Myocyte (in vitro differentiated cells): ENCODE measurements at regions not wholly inside any gene's neighbourhood (a gene's known extent, or its start where the extent isn't known, plus 50 kb on each side); places are given as distances from the start of the nearest gene placed in this dataset.

Experiments
- DNase-seq: peaks from one replicate; pipeline ENCODE4 v3.0.0-alpha.2; 2012; ENCODE audit warnings: low read depth

GRCh38 chr18:77567205-77567604 is 317.6 kb downstream of the GALR1 start:
- DNase-seq: no peak

DNA sequence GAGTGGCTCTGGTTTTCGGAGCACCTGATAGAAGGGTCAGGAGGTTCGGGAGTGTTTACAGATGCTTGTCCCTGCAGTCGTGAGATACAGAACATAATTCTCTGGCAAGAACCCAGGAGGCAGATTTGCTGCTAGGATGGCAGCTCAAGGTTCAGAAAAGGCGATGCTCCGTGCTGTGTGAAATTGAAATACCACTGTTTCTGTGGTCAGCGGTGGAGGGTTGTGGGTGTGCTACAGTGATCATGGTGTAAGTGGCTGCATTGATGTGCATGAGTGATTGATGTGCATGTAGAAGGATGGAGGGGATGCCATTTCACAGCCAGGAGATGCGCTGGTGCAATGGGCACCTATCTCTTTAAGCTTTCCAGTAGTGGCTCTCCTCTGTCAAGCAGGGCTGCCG is 322.1 kb downstream of the GALR1 start:
- no peak for DNase-seq

- DNase-seq: no peak
These were observed 322.9 kb downstream of the GALR1 start for GRCh38 chr18:77572537-77572936.

DNA sequence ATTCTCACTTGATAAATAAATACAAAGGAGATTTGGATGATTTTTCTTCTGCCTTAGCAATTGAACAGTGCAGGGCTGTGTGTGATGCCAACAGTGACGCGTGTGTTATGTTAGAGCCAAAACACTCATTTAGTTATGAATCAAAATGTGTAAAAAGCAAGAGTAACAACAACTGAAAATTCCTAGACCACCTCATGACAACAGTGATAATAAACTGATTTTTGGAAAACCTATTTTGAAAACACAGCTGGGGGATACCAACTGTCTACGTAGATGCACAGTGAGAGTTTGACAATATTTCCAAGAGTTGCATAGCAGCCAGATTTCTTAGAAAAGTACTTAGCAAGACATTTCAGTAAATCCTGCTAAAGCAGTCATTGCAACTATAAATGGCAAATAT is 323.9 kb downstream of the GALR1 start:
- no peak for DNase-seq

GRCh38 chr18:77590943-77591515 is 341.4 kb downstream of the GALR1 start:
- DNase-seq: no peak

GRCh38 chr18:77597726-77598125 is 348.1 kb downstream of the GALR1 start:
- DNase-seq: no peak

DNA sequence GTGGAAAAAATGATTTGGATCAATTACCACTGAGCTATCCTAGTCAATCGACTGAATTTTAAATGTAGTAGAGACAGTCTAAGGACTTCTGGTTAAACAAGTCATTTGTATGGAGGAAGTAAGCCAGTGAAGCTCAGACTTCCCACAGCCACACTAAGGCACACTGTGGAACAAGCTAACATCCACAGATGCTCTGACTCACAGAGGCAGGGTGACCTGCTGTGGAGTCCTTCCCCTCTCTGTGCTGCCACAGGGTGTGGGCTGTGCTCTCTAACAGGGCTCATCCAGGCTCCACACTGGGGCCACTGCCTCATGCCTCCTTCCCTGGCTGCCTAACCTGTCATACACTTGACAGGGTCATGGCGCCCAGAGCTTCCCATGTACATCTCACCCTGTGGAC is 351.0 kb downstream of the GALR1 start:
- no peak for DNase-seq

DNA sequence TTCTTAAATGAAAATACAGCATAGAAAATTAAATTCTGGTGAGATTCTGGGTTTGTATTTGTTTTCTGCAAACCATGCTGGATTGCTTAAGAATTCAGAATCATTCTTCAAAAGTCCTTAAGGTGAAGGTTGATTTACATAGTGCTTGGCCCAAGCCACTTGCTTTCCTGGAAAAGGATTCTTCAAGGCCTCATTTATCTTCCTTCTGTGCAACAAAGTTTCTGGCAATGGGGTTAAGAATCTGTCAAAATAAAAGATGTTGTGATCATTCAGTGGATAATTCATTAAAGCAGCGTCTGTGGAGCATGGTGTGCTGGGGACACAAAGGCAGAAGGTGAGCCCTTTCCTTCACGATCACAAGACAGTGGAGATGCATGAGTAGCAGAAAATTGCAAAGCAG is 351.9 kb downstream of the GALR1 start:
- DNase-seq: no peak

GRCh38 chr18:77607087-77607486 is 357.4 kb downstream of the GALR1 start:
- no peak for DNase-seq

DNA sequence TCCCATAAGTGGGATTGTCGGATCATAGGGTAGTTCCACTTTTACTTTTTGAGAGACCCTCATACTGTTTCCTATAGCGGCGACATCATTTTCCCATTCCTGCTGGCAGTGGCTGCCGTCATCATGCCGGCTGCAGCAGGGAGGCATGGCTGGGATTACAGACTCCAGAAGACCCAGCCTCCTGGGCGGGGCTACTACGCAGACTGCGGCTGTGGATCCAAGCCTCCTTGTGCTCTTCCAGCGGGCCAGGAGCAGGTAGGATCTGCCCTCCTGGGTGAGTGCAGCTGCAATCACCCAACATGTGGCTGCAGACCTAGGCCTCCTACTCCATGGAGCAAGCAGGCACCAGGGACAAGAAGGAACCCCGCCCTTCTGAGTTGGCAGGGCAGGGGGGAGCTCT is 359.2 kb downstream of the GALR1 start:
- DNase-seq: no peak

GRCh38 chr18:77617694-77618093 is 368.0 kb downstream of the GALR1 start:
- no peak for DNase-seq

DNA sequence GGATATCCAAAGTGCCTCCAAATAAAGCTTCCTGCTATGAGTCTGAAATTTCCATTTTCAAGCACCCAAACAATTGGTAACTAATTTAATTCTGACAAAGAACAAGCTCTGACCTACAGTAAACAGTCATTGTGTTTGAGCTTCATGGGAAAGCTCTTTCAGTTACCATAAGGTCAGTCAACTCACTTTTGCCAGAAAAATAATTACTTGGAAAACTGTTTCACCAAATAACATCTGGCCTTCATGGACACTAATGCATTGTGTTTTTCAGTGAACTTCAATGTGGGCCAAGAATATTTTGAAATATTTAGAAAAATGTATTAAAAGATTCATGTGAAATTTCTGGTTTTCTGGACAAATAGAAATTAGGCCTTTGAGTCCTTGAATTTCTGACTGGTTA is 369.9 kb downstream of the GALR1 start:
- no peak for DNase-seq

GRCh38 chr18:77622009-77622692 is 372.5 kb downstream of the GALR1 start:
- DNase-seq: no peak

- DNase-seq: no peak
These were observed 383.1 kb downstream of the GALR1 start for GRCh38 chr18:77632758-77633157.

- DNase-seq: no peak
These were observed 384.8 kb downstream of the GALR1 start for GRCh38 chr18:77634494-77634893.

- no peak for DNase-seq
These were observed 385.8 kb downstream of the GALR1 start for GRCh38 chr18:77635451-77635850.

GRCh38 chr18:77635858-77636257 is 386.2 kb downstream of the GALR1 start:
- no peak for DNase-seq

GRCh38 chr18:77645170-77645872 is 395.7 kb downstream of the GALR1 start:
- DNase-seq: no peak

GRCh38 chr18:77647472-77647871 is 397.8 kb downstream of the GALR1 start:
- no peak for DNase-seq

GRCh38 chr18:77648411-77648810 is 398.8 kb downstream of the GALR1 start:
- DNase-seq: no peak

DNA sequence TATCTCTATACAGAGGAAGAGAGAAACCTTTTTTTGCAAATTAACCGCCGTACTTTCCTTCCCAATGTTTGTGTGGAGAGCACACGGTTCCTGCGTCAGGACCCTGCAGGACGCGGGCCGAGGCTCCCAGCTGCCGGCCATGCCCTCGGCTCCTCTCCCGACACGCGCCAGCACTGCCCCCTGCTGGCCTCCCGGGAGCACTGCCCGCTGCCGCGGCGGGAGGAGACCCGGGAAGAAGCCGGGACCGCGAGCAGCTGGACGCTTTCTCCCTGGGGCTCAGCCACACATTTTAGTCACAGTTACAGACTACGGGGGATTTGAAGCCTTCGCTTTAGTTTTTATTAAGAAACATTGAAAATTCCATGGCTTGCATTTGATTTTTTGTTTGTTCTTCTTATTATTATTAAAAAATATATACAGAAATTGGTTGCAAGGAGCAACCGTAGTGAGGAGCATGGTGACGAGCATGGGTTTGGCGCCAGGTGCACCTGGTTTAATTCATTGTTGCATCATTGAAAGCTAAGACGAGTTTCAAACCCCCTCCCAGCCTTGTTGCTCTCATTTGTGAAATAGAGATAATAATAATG is 401.2 kb downstream of the GALR1 start:
- DNase-seq: peak; percentile 13

DNA sequence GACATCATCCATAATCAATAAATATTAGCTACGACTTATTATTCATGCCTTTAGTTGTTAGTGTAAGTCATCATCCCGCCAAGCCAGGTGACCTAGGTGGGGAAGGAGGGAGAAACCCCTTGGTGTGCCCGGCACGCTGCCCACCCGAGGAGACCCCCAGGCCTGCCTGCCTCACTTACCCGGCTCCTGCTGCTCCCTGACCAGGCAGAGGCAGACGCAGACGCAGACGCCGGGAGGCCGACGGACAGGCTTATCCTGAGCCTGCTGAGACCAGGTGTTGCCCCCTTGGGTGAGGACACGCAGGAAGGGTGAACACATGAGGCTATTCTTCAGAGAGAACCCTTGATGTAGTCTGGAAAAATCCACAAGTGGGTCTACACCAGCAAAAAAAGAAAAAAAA is 401.8 kb downstream of the GALR1 start:
- DNase-seq: no peak
